Hematopoietic multipotent progenitor cell (in vitro differentiated cells): ENCODE measurements at regions not wholly inside any gene's neighbourhood (a gene's known extent, or its start where the extent isn't known, plus 50 kb on each side); places are given as distances from the start of the nearest gene placed in this dataset.

ENCODE experiments used
- DNase-seq, 3 donors: peaks; one replicate each; pipeline ENCODE4 v3.0.0-alpha.2; 2011 to 2015; ENCODE audit warnings: low read depth in 2 of 3, low spot score in 2 of 3

DNA sequence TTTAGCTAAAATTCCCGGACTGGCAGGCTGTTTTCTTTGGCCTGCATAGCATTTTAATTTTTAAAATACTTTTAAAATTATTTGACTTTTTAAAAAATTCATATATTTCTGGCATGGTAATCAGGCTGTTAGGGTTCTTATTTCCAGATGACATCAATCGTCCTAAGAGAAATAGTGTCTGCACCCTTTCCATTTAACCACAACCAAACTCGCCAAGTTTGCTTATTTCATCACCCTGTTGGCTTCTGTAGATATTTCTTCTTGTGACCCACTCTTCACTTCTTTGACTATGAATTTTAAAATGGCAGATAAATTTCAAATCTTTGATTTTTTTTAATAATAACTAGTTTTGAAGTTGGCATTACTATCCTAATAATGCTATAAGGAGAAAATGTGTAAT, 675.7 kb upstream of the FTMT start:
- no peak for DNase-seq

DNA sequence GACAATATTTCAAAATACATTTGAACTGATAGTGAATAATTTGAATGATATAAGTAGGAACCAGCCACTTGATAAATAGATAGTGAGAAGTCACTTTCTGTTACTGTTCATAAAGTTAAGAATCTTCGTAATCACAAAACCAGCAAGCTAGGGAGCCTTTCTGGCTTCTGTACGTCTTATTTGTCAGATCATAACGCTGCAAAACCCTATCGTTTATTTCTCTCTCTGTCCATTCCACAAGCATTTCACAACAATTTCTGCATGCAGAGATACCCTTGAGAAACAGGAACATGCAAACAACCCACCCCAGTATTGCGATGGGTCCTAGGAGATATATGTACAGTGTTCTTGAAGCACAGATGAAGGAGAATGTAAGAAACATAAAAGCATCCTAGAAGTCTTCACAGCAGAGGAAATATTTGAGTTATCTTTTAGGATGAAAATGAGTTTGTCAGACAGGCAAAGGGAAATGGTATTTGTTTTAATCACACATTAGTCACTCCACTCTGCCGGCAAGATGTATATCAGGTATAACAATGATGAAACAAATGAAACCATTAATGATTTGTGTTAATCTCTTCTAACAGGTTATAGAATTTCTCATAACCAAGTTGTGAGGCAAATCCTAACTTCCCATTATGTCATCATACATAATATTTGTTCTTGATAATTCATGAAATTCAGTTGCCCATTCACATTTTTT, 668.7 kb upstream of the FTMT start:
- peak in 1 of 3 donors; percentile 5 for DNase-seq

DNA sequence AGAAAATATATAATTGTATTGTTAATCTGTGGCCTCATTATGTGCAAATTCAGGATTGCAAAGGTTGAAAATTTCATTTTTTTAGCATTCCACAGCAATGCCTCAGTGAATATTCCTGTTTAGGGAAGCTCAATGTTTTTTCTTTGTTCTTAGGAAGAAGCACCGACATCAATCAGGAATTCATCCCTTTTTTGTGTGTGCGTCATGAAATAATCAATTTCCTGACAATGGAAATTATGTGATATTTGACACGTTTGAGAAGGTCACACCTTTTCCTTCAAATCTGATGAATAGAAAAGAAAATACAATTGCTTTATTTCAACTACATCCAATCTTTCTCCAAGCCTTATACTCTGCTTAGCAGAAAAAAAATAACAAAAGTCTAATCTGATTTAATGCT, 662.8 kb upstream of the FTMT start:
- DNase-seq, result no peak

DNA sequence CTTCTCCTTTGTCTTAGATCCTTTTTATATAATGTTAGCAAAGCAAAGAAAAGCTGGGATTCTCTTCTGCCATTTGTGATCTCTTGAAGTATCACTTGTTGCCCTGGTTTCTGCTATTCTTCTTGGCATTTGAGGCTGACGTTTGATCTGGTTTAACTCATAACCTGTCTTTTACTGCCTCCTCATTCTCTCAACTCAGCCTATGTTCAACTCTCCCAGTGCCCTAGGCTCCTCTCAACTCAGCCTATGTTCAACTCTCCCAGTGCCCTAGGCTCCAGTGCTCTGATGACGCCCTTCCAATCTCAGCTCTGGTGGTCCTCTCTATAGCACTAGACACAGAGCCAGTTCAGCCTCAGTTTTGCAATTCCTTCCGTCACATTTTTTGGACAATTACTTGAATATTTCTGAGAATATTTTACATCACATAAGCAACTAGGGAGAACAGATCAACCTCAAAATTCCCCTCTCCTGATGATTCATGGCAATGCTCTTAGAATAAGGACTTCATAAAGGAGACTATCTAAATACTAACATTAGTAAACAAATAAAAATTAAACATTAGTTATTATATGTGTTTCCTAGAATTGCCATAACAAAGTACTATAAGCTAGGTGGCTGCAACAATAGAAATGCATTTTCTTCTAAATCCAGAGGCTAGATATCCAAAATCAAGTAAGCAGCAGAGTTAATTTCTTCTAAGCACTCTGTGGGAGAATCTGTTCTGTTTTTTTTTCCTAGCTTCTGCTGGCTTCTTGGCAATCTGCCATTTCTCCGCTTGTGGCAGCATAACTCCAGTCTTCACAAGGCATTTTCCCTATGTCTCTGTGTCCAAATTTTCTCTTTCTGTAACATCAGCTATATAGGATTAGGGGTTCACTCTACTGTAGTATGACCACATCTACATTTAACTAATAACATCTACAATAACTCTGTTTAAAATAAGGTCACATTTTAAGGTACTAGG, 662.1 kb upstream of the FTMT start:
- peak in 1 of 3 donors; percentile 12 for DNase-seq

DNA sequence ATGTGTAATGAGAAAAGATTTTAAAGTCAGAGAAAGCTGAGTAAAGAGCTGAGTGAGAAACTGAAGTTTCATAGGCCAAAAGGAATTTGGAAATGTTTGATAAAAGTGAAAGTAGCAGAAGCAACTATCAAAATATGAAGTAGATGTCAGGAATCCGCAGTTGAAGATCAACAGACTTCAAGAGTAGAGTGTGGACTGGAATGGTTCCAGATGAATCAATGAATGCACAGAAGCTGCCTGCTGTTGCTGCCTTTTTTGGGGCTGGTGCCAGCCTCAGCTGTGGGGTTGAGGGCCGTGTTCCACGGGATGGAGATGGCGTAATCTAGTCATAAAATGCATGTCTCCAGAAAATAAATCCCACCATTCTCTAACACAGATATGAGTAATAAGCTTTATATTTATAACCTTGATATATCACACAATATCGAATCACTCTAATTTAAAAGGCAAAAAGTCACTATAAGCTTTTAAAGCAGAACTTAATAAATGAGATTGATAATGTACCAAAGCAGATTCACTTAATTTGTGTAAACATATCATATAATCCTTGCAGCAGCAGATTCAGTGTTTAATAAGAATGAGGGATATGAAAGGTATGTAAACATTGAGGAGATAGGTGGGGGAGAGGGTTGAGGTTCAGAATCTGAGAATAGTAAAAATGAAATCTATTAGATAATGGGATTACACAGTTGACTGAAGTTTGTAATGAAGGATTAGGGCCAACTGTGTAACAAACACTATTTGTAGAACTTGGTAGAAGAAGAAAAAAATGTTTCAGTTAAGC, 652.3 kb upstream of the FTMT start:
- DNase-seq, result no peak

DNA sequence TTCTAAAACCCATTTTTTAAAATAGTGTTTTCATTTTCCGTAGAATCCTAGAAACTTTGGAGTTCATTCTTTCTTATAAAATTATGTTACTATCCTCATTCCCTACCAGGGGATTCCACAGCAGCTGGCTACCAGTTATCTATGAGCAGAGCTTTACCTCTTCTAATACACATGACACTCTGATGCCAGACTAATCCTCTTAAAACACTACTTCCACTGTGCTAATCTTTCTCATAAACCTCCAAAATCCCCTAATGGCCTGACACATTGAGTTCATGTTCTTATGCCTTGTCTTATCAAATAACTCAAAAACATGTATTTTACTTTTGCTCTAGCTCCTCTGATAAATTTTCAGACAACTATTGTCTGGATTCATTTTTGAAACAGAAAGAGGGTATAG, 633.6 kb upstream of the FTMT start:
- DNase-seq, result no peak

- no peak for DNase-seq
Measured at GRCh38 chr5:121221483-121221882, 630.2 kb upstream of the FTMT start.

DNA sequence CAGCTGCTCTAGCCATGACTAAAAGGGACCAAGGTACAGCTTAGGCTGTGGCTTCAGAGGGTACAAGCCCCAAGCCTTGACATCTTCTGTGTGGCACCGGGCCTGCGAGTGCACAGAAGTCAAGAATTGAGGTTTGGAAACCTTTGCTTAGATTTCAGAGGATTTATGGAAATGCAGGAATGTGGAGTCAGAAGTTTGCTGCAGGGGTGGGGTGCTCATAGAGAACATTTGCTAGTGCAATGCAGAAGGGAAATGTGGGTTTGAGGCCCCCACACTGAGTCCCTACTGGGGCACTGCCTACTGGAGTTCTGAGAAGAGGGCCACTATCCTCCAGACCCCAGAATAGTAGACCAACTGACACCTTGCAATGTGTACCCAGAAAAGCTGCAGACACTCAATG, 624.9 kb upstream of the FTMT start:
- no peak for DNase-seq

DNA sequence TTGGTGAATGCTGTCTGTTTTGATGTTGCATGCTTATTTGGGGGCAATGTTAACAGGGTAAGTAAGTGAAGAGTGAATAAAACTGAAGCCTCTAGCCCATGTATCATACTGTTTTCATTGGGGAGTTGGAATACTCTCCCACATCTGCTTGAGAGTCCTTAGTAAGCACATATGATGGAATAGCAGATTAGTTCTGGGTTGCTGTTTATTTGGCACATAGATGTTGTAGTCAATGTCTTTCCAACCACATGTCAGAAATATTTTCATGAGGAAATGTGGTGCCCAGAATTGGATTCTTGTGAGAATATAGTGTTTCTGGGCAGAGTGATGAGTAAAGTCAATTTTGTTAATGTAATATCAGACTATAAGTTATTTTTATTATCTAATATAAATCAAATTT, 611.7 kb upstream of the FTMT start:
- no peak for DNase-seq

GRCh38 chr5:121246971-121247370, 604.7 kb upstream of the FTMT start:
- no peak for DNase-seq

GRCh38 chr5:121251954-121252353, 599.7 kb upstream of the FTMT start:
- DNase-seq, result no peak

DNA sequence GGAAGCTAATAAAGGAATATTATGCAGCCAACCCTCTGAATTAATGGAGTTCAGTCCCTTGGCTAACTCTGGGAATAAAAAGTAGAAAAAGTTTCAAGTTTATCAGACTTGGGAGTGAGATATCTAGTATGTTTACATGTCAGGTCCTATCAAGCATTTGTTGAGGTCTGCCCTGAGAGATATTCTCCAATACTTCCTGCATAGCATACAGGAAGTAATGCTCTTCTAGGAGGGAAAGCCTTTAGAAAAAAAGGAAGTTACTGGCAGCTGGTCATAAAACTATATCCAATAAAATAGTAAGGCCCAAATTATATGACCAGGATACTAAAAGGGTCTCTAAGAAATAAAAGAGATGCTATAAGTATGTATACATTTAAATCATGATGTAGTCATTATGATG, 594.1 kb upstream of the FTMT start:
- DNase-seq, result peak in 1 of 3 donors; percentile 1

GRCh38 chr5:121263456-121263855, 588.2 kb upstream of the FTMT start:
- no peak for DNase-seq

- DNase-seq, result no peak
Measured at GRCh38 chr5:121264605-121265004, 587.1 kb upstream of the FTMT start.

GRCh38 chr5:121271546-121271945, 580.1 kb upstream of the FTMT start:
- no peak for DNase-seq

DNA sequence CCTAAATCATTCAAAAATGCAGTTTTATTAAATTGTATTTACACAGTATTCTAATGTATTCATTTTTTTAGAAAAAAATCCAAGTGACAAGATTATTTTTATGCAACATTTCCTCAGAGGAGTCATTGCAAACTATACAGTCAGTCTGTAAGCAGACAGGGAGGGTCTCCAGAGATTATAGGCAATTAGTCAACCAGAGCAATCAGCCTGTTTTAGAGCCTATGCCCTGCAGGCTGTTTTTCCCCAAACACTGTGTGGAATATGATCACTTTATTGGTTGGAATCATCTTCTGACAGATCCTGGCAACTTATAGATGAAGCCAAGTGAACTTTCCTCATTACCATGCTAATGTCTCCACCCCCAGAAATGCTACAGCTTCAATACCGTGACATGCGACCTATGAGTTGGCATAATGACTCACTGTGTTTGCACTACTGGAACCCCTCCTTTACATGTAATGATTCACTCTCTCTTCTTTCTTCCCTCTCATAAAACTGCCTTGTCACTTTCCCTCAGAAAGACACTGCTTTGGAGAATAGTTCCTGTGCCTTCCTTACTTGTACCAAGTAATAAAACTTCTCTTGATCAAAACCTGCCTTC, 577.7 kb upstream of the FTMT start:
- no peak for DNase-seq

- no peak for DNase-seq
Measured at GRCh38 chr5:121279801-121280200, 571.9 kb upstream of the FTMT start.

DNA sequence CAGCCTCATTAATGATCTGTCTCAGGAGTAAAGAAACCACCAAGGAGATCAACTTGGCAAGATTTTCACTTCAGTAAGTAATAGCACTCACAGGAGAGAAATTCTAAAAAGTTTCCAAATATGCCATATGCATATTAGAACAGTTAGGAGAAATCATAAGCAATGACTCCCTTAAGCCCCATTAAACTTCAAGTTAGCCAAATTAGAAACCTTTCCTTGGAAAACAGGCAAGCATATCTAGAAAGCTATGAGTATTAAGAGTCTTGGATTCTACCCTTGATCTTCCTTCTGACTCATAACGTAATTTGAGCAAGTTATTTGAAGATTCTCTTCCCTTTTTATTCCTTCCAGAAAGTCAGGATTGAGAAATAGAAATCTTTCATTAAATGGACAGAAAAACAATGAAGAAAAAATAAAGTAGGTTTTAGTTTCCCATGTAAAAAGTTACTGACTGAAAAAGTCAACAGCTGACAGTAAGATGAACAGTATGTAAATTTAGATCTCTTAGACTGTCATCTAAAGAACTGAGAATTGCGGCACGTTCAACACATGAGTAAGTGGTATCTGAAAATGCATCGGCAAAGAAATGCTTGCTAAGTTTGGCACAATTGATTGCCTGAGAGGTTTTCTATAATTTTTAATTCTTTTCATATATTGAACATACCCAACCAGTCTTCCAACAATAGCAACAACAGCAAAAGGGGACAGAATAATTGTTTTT, 565.7 kb upstream of the FTMT start:
- no peak for DNase-seq

GRCh38 chr5:121288781-121289180, 562.9 kb upstream of the FTMT start:
- DNase-seq, result no peak

- DNase-seq, result peak in 2 of 3 donors; percentile 5 to 47
Measured at GRCh38 chr5:121292664-121293063, 559.0 kb upstream of the FTMT start.
